CD1c-positive myeloid dendritic cell (primary cell): ENCODE measurements at regions not wholly inside any gene's neighbourhood (a gene's known extent, or its start where the extent isn't known, plus 50 kb on each side); places are given as distances from the start of the nearest gene placed in this dataset.
"Not testable (repeated sequence)": the region's sequence is repeated elsewhere in the genome, so short reads cannot be mapped to it uniquely, and the experiment has no call there.

ENCODE experiments used
- DNase-seq: peaks from one replicate; pipeline ENCODE4 v3.0.0-alpha.2; 2016; ENCODE audit errors: extremely low spot score

DNA sequence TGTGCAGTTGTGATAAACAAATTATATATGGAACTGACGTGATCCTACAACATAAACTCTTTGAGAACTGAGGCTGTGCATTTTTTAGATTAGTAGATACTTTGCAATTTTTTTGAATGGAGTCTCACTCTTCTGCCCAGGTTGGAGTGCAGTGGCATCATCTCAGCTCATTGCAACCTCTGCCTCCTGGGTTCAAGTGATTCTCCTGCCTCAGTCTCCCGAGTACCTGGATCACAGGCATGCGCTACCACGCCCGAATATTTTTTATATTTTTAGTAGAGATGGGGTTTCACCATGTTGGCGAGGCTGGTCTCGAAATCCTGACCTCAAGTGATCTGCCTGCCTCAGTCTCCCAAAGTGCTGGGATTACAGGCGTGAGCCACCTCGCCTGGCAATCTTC, 145.9 kb downstream of the POTEH start:
- DNase-seq: not testable (repeated sequence)

DNA sequence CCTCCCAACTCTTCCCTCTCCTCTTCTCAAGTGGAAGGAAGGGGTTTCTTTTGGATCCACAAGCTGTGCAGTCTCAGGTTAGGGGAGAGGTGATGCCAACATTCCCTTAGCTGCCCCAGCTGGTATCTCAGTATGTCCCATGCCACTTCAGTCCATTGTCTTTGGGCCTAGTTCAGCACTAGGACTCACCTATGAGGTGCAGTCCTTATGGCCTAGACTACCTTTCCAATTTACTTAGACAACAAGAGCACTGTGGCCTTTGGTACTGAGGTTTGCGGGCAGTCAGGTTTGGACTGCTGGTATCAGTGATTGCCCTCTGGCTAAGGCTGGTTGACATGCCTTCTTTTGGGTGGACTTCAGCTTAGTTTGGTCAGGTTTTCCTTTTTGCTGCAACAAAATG, 159.9 kb downstream of the POTEH start:
- not testable (repeated sequence) for DNase-seq

DNA sequence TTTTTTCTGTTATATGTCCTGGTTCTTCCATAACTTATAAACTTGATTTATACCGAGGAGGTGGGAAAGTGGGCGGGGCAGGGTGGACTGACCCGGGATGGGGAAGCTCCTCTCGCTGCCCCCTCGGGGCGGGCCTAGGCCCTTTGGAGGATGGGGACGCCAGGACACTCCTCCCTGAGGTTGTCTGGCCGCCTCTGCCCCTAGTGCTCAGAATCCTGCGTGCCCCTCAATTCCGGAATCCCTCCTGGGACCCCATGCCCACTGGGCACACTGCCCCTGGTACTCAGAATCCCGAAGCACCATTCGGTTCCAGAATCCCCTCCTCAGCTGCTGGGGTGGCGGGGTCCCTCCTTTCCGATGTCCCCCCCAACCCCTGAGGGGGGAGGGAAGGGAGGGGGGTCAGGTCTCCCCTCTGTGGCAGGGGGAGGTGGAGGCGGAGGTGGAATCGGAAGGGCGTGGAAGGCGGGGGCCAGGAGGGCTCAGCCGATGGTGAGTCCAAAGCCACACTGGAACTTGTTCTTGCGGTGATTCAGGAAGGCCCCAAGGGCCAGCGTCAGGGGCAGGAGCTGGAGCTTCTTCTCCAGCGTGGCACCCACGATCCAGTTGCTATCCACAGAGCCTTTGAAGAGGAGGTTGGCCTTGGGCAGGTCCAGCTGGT, 164.0 kb downstream of the POTEH start:
- DNase-seq: not testable (repeated sequence)

DNA sequence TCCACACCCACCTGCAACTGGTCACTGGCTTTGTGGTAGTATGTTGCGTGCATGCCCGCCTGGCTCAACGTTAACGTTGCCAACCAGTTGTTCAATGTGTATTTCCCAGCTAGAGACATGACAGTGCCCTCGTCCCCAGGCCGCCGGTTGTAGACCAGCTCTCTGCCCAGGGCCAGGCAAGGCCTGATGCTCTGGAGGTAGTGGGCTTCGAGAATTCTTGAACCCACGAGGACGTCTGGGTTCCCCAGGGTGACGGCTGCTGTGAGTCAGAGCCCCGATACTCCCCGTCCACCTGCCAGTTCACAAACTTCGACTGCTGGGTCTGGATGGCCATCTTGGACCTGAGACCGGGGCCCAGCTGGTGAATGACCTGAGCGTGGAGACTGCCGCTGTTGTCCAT, 164.6 kb downstream of the POTEH start:
- not testable (repeated sequence) for DNase-seq

DNA sequence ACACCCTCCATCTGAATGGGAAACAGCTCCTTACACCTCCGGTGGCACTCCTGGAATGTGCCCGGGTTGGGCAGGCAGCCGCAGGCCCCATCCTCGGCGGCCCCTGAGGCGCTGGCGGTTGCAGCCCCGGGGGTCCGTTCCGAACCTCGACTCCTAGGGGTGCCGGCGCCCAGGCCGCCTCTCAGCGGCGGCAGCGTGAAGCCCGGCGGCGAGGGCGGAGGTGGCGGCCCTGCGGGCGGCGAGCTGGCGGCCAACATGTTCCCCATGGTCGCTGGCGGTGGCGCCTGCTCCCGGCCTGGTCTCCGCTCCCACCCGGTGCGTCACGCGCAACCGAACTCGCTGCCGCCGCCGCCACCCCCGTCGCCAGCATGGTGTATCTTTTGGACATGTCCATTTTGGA, 165.2 kb downstream of the POTEH start:
- DNase-seq: not testable (repeated sequence)

DNA sequence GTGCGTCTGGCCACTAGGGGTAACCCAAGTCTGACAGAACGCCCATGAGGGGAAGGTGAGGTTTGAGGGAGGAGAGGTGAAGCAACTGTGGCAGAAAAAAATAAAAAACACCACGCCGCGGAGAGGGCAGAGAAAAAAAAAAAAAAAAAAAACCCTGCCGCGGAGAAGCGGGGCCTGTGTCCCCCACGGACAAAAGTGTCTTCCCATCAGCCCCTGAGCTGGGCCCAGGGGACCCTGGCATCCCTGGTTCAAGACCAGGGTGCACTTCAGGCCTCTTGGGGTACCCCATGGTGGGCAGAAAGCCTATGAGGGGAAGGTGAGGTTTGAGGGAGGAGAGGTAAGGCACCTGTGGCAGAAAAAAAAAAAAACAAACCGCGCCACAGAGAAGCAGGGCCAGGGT, 191.1 kb downstream of the POTEH start:
- not testable (repeated sequence) for DNase-seq

DNA sequence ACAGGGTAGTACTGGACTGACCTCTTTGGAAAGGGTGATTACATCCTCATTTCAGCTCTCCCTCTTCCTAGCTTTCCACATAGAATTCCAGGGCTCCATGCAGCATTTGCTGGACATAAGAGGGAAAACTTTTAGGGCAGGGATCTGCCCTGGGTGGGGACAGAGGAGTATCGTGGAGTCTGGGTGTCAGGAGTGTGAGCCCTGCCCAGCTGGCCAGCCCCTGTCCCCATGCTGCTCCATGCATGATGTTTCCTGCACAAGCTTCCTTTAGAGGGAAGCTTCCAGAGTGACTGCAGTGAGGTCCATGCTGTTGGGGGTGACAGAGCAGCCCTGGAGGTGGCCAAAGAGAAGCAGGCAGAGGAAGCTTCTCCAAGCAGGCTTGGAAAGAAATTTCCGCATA, 214.5 kb downstream of the POTEH start:
- DNase-seq: not testable (repeated sequence)

DNA sequence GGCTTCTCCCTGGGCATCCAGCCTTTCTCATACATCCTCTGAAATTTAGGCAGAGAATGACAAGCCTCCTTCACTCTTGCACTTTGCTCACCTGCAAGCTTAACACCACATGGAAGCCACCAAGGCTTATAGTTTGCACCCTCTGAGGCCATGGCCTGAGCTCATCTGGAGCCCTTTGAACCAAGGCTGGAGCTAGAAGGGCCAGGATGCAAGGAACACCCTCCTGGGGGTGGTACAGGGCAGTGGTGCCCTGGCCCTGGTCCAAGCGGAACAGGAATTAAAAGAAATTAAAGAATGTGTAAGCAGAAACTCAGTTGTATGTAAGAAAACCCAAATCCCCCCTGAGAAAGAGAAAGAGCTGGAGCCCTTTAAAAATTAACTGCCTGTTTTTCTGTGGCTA, 221.9 kb downstream of the POTEH start:
- not testable (repeated sequence) for DNase-seq

DNA sequence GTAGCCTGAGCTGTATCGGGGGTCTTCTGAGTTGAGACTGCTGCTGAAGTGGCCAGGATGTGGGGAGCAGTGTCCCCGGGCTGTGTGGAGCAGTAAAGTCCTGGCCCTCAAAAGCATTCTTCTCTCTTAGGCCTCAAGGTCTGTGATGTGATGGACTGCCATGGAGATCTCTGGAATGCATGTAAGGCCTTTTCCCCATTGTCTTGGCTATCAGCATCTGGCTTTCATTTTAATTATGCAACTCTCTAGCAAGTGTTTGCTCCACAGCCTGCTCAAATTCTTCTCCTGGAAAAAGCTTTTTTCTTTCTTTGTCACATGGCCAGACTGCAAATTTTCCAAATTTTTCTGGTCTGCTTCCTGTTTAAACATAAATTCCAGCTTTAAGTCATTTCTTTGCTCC, 229.3 kb downstream of the POTEH start:
- not testable (repeated sequence) for DNase-seq

DNA sequence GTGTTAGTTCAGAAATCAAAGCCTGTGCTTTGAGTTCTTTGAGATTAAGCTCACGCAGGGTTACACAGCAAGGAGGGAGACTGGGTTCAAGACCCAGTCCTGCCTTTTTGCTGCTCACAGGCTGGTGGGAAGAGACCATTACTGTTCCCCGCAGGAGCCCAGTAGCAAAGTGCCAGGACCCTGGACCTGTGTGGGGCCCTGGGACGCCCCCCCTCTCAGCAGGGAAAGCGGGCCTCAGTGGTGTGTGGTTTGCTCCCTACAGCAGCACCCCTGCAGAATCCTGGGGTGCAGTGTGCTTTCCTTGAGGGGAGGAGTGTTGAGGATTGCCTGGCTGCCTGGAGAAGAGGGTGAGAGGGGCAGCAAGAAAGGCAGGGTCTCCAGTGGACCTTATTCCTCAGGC, 231.1 kb downstream of the POTEH start:
- DNase-seq: not testable (repeated sequence)

DNA sequence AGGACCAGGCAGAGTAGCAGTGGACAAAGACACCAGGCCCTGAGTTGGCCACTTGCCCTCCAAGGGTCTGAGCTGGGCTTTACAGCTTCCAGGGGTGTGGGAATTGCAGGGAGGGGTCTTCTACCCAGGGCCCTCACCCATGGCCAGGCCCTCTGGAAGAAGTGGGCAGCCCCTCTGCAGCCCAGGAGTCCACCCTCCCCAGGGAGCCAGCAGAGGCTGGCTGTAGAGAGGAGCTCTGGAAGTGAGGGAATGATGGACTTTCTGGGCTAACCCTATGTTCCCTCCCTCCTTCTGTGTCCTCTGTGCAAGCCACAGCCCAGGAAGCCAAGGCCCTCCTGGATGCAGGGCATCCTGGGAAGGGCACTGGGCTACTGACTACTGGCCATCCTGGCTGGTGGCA, 232.3 kb downstream of the POTEH start:
- not testable (repeated sequence) for DNase-seq

DNA sequence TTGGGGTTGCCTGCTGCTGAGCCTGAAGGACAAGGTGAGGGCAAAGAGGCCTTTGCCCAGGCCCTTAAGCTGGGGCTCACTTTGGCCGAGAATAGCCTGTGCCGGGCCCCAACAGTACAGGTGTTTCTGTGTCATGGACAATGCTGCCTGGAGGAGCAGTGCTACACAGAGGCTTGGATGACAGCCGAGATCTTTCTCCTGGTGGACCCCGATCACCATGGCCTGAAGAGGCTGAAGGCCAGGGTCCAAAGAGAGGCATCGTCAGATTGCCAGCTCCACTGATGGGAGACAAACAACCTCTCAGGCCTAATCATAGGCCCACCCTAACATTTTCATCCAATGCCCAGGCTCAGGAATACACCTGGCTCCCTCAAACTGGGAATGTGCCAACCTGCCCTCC, 232.8 kb downstream of the POTEH start:
- DNase-seq: not testable (repeated sequence)

DNA sequence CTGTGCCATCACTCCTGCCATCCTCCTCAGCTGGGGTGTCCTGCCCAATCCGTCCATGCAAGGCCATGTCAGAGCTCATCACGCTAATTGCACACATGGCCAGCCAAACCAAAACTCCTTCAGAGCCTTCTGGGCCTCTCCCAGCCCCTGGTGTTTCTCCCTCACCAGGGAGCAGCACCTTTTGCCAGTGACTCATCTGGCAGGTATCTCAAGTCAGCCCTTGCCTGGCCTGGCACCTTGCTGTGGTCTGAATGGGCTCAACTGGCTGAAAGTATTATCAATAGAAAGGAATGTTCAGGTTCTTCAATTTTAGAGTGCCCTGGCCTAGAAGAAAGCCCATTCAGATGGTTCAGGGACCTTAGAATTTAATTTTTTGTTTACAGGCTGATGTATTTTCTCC, 235.0 kb downstream of the POTEH start:
- not testable (repeated sequence) for DNase-seq

DNA sequence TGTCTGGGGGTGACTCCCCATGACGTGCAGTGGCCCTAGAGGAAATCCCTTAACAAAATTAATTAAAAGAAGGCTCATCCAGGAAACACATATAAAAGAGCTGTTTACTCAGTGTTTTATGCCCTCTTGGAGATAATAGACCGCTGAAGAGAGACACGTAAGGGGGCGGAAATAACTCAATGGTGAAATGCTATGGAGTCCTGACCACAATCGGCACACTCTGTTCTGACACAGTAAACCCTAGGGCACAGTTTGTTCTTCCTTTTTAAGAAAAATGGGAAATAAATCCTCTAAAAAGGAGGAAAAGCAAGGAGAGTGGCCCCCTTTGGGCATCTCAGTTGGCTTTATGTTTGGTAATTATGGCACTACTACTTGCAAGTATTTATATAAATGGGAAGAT, 237.3 kb downstream of the POTEH start:
- DNase-seq: not testable (repeated sequence)
